ENCODE measurements at regions not wholly inside any gene's neighbourhood (a gene's known extent, or its start where the extent isn't known, plus 50 kb on each side); places are given as distances from the start of the nearest gene placed in this dataset.

DNA sequence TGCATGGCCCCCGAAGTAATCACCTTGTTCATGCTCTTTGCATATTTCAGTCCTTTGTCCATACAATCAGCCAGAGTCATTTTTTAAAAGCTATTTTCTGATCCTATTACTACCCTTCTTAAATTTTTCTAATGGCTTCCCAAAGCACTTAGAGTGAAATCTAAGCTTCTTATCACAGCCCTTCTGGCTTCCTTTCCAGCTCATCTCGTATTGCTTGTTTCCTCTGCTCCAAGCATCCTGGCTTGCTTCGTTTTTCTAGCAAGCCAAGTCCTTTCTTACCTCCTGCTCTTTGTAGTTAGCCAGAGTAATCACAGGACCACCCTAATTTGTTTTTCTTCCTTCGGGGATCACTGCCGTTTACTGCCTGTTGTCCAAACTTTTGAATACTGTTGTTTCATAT is 453.3 kb downstream of the KIF4B start:
- TF ChIP-seq CTCF (conservative IDR thresholded peaks at IDR 0.05; ENCODE audit: low read depth, low read length), result no peak
- ChIA-PET POLR2A (ENCODE audit: unreplicated experiment) (no interaction called here), CTCF (no interaction called here)
- Histone ChIP-seq H2BK5ac (ENCODE audit: low read depth, low read length, poor library complexity, severe bottlenecking) (no peak overlapping the region), H3K14ac (replicated peaks; ENCODE audit: low read depth, low read length) (no peak overlapping the region), H3K27me3 (ENCODE audit: control insufficient read depth, insufficient read depth, low read length) (no peaks in the 10 kb centered on the region), H3K79me1 (ENCODE audit: low read depth in 1 of 2, low read length in 2 of 2) (no peaks in the 10 kb centered on the region), H4K91ac (ENCODE audit: insufficient read depth, low read depth, low read length) (no peak overlapping the region), H2AFZ (replicated peaks; ENCODE audit: low read length, poor library complexity) (no peak overlapping the region), H3K27ac (ENCODE audit: insufficient read depth, low read length) (no peak overlapping the region), H4K20me1 (ENCODE audit: insufficient read depth, low read length) (no peaks in the 10 kb centered on the region), H3K4me2 (ENCODE audit: low read depth, low read length) (no peak overlapping the region), H3K36me3 (ENCODE audit: control insufficient read depth, insufficient read depth, low read length) (no peaks in the 10 kb centered on the region), H3K4me1 (ENCODE audit: control insufficient read depth, insufficient read depth, low read length) (no peaks in the 10 kb centered on the region), H3K56ac (ENCODE audit: extremely low read depth, insufficient read depth, low read length) (no peak overlapping the region), H3K9me1 (ENCODE audit: insufficient read depth, low read length) (no peaks in the 10 kb centered on the region), H4K8ac (ENCODE audit: low read depth in 2 of 2, low read length in 2 of 2) (no peak overlapping the region), H3K9me3 (ENCODE audit: control insufficient read depth, insufficient read depth, low read length) (peaks cover 7% of the 10 kb centered on the region), H2BK20ac (ENCODE audit: low read depth, low read length) (no peak overlapping the region), H3K4ac (ENCODE audit: low read depth, low read length) (no peak overlapping the region), H2BK15ac (ENCODE audit: low read depth, low read length) (no peak overlapping the region), H3K9ac (ENCODE audit: low read depth, low read length) (no peak overlapping the region), H4K5ac (ENCODE audit: low read depth, low read length) (no peak overlapping the region), H2BK120ac (ENCODE audit: low read depth, low read length) (no peak overlapping the region), H3K18ac (ENCODE audit: low read depth, low read length) (no peak overlapping the region), H3K4me3 (ENCODE audit: insufficient read depth, low read depth, low read length) (no peak overlapping the region), H3K23ac (ENCODE audit: low read depth, low read length) (no peak overlapping the region), H2AK9ac (replicated peaks; ENCODE audit: low read depth, low read length, poor library complexity) (no peak overlapping the region), H2AK5ac (ENCODE audit: low read depth, low read length) (no peak overlapping the region)
- DNase-seq, result no peak
- BruUV-seq (replicated peaks), result no TSS peak
- WGBS, 2 experiments (ENCODE audit: extremely low coverage in 2 of 2, insufficient read length in 1 of 2), result 19% methylated on average over 3 of the region's 5 CpGs; no CpG with 5 or more reads in 1 of the 2 experiments
- in situ Hi-C loops (cut with MboI; ENCODE audit: low sequenced_read_pairs) (no loop called here), intact Hi-C loops (cut with micrococcal nuclease) (no loop called here), dilution Hi-C loops (cut with HindIII; ENCODE audit: low sequenced_read_pairs, unreplicated experiment) (no loop called here)
- ATAC-seq (ENCODE audit: low read depth), result no peak
